Stomach (tissue), 4 donors: ENCODE measurements at regions not wholly inside any gene's neighbourhood (a gene's known extent, or its start where the extent isn't known, plus 50 kb on each side); places are given as distances from the start of the nearest gene placed in this dataset.

Experiments
- CTCF ChIP-seq, 7 experiments: fragments of 450-650 bp in 4 of 7; fragments of 200-600 bp in 3 of 7; sonication (generic) in 3 of 7; IDR thresholded peaks; one replicate each; pipeline ENCODE4 v1.5.1; 2016 to 2019; ENCODE audit warnings: antibody characterized with exemption in 7 of 7, control low read depth in 2 of 7, mild to moderate bottlenecking in 1 of 7
- POLR2AphosphoS5 ChIP-seq, 3 donors: sonication (generic); formaldehyde crosslinking; IDR thresholded peaks; one replicate each; pipeline ENCODE4 v1.6.1; 2016; ENCODE audit warnings: antibody characterized with exemption in 3 of 3

- TF ChIP-seq CTCF (IDR thresholded peaks at IDR 0.05) (no peak), POLR2AphosphoS5 (IDR thresholded peaks at IDR 0.05) (no peak)
Observed at GRCh38 chr15:47289656-47290055, 427.6 kb upstream of the SEMA6D start.
